NOMO-1 treated with DMSO at 0.1 percent for 48 hours (cell line): ENCODE measurements at regions not wholly inside any gene's neighbourhood (a gene's known extent, or its start where the extent isn't known, plus 50 kb on each side); places are given as distances from the start of the nearest gene placed in this dataset.

Source experiments
- DNase-seq: peaks from one replicate; lab custom pipeline; 2025; ENCODE audit not compliant: unreplicated experiment; lab: John Stamatoyannopoulos, UW

DNA sequence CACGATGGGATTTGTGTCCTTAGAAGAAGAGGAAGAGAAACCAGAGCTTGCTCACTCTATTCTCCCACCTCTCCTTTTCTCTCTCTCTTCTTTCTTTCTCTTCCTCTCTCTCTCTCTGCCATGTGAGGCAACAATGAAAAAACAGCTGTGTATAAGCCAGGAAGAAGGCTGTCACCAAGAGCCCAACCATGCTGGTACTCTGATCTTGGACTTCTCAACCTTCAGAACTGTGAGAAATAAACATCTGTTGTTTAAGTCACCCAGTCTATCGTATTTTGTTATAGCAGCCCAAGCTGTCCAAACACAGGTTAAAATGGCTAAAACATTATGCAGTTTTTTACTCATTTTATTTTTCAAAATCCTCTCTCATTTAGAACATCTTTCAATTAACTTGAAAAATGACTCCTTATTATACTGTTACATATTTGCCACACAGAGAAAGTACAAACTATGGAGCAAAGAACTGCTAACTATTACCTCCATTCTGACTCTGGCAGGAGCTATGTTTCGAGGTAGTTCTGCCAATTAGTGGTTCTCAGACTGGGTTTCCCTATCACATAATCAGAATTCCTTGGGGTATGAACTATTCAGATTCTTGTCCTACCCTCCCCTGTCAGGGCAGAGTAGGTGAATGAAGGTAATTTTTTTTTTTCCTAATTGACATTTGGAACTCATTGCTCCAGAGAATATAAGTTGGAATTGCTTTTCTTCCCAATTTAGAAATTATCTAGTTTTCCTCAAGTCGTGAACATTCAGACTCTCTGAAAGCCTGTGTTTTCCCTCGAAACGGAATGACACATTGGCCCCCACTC lies 434.6 kb downstream of the ENC1 start:
- DNase-seq: peak; percentile 26

DNA sequence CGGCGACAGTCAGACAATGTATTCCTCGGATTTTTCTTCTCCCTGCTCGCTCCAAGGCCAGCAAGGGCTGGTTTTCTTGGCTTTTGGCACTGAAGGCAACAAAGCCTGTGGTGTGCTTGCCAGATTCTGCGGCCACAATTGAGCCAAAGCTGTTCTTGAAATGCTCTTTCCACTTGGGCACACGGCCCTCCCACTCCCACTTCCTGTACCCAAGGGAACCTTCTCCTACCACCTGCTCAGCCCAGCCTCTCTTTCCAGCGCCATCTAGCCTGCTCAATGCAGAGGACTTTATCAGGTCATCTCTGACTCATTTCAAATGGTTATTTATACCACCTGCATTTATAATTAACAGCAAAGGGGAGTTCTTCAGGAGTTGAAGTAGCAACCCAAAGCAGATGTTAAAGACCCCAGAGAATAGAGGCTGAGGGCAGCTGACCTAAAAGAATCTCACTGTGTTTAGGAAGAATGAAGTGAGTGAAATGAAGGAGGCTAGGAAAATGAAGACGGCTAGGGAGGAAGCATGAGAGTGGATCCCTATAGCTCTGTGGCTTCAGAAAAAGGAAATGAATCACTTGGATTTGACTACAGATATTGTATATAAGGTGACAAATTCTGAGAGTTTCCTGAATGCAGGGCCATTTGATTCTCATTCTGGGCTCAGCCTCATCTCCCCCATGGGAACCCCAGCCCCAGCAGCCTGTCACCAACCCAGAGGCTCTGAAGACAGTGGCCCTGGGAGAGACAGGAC lies 439.0 kb downstream of the ENC1 start:
- peak; percentile 12 for DNase-seq

DNA sequence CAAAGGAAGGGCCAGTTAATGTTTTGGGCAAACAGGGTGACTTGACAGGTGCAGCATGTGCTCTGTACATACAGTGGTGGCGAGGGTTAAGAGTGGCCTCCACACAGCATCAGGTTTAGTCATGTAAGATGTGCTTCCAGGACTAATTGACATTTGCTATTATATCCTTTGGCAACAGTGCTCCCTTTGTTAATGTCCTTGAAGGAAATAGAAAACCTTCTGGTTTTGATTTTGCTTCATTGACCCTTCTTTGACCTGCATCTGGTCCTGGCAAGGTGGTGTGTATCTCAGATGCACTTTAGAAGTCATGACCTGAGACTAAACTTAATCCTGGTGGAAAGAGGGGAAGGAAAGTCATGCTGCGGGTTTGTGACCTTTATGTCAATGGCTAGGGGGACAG lies 440.0 kb downstream of the ENC1 start:
- no peak for DNase-seq

DNA sequence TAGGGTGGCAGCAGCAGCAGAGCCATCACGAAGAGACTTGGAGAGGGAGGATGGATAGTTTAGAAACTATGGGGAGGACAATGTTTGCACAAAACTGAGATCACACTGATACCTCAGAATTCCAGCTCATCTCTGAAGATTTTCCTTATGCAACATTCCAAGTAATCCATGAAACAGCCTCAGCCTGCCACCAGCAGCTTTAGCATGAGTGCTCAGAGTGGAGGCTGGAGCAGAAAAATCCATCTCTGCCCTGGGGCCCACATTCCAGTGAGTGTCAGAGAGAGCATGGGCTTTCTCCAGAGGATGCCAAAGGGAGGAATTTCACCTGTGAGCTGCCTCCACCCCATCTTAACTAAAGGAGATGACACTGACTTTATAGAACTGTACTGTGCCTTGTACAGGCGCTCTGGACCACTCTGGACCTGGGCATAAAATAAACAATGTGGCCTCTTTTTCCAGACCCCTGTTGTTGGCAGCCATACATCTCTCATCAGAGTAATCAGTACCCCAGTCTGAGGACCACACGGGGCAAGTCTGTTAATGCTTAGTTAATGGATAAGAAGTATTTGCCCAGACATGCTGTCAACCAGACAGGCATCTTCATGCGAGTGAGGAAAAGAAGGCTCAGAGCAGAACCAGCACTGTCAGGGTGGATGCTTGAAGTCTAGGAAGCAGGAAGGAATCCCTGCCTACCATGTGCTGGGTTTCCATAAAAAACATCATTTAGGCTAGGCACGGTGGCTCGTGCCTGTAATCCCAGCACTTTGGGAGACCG lies 440.9 kb downstream of the ENC1 start:
- DNase-seq: no peak

DNA sequence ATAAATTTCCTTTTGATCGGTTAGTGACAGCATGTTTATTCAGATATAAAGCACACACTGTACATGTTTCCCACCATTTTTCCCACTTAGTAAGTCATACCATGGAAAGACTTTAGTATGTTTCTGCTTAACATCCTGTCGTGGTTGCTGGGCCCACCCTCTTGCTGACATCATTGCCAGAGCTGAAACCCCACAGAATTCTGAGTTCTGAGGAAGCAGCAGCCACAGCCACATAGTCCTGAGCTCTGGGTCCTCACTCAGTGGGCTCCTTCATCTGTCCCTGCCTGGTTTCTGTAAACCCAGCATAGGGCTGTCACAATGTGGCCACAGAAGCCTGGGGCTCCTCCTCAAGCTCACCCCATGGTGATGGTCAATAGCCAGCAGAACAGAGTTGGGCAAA lies 441.5 kb downstream of the ENC1 start:
- DNase-seq: no peak

DNA sequence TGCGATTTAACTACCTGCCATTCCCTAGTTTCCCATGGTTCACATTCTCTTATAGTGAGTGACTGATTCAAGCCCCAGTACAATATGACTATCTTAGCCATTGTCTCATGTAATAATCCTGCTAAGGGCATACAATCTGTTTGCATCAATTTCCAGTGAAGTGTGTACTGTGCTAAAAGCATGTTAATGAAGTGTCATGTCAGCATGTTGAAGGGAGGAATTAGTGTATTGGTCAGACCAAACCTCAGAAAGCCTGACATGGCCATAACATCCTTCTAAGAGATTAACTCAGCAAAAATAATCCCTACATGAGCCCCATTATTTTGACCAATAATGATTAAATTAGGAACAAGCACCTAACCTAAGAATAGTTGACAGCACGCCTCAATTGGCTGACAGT lies 442.4 kb downstream of the ENC1 start:
- no peak for DNase-seq

DNA sequence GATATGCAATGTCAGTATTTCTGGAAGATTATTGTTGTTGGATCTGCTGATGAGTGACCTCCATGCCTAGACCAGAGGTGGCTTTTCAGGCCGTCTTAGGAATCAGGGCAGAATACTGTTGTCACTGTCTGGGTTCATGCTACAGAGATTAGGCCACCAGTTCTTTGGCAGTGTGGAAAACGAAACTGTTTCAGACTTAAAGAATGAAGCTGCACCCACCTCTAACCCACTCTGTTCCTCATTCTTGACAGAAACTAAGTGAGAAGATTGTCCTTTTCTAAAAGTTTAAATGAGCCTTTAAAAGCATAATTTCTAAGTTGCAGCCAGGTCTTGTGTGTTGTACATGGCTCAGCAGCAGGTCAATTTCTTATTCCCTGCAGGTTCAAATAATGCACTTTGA lies 444.3 kb downstream of the ENC1 start:
- DNase-seq: peak; percentile 80

DNA sequence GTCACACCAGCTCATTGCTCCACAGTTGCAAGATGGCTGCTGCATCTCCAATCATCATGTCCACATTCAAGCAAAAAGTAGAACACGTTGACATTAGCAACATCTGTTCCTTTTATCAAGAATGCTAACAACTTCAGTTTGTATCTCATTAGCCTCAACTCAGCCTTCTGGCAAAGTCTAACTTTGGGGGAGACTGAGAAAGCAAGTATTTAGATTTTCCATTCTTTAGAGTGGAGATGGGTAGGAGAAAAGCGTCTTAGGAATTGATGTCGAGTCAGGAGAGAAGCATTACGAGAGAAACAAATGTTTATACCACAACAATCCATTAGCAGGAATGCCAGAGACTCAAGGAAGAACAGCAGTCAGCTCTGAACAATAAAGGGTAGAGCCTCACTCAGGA lies 446.3 kb downstream of the ENC1 start:
- no peak for DNase-seq

DNA sequence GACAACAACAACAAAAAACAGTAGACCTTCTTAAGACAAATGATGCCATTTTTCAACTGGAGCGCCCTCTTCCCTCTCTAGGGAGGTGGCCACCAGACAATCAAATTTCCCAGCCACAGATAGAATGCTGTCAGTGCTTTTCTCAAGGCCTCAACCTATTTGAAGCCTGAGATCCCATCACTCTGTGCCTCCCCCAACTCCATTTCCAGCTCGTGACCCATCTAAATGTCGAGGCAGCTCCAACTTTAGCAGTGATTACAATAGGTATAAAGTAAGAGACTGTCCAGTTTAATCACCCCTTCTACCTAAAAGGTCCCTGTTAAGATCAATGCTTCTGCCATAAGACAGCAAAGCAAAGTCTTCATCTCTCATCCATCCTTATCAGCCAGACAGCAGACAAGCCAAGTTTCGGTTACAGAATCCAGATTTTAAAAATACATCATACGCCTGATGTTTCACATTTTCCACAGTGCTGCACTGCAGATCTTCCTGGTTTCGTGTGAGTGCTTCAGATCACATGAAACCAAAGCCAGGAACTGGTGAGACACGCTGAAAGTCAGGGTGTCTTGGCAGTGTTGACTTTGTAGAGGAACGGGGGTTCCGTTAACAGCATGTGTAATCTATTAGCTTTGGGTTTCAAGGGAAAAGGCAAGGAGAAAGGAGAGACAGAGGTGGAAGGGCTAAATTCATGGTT lies 447.8 kb downstream of the ENC1 start:
- DNase-seq: no peak

DNA sequence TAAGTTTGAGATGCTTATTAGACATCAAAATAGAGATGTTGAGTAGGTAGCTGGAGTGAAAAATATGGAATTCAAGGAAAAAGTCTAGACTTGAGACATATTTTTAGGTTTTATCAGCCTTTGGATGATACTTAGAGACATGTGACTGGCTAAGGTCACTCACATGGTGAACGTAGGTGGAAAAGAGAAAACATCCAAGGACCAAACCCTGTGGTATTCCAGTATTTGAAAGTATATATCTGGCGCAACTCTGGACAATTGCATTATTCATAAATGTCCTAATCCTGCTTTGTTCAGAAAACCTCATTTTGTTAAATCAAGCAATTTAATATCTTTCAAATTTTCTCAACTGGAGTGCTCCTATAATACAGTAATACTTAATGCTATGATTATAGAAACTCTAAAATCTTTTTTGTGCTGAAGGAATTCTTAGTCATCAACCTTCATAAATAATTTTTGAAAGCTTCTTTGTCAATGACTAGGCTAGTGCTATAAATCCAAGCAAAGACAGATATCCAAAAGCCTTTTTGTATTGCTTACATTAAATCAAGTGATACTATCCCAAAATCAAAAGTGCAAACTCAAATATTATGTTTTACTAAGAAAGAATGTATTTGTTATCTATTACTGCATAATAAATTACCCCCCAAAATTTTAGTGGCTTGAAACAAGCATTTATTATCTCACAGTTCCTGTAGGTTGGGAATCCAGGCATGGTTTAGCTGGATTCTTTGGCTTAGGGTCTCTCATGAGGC lies 452.0 kb downstream of the ENC1 start:
- DNase-seq: no peak

DNA sequence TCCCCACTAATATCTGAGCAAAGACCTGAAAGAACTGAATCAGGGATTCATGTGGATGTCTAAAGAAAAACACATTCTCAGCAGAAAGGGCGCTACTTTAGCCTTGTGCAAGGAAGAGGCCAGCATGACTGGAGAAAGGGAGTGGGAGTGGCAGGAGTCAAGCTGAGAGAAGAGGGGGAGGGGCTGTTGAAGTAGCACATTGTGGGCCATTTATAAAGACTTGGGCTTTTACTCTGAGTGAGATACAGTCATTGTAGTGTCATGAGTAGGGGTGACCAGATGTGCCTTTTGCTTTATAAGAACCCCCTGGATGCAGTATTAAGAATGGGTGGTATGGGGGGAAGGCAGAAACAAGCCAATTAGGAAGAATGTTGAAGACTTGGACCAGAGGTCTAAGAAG lies 452.8 kb downstream of the ENC1 start:
- DNase-seq: no peak

DNA sequence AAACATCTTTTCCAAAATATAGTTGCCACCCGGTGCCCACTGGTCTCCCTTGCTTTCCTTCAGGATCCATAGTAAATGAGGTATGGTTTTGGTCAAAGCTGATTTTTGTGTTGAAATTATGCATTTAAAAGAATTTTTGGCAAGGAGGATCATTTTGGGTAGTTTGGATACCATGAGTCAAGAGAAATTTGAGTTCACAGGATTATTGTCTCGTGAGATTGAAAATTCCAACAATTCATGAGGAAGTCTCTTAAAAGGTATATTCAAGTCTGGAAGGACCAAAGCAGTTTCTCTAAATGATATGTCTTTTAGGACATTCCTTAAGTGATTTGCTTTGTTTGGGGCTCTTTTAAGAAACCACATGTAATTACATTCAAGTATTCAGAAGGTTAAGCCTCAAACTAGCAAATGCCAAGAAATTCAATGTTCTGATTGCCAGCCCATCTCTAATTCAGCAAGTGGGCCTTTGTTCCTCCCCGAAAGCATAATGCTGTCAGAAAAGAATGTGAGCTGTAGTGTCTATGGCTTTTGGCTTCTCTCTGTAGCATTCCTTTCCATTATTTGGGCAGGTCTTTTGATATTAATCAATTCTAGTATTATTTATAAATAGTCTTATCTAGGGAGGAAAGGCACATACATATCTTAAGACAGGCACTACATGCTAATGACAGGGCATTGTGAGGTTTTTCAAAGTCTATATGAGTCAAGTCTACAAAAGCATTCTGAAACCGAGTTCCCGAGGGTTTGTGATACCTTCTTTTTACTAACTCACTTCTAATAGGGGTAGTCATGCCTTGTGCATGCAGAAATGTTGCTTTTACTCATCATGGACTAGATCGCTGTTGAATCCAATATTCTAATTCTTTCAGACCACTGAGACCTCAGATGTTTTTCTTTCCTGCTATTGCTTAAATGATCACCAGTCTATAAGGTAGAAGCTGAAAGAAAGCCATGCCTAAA lies 453.9 kb downstream of the ENC1 start:
- no peak for DNase-seq

DNA sequence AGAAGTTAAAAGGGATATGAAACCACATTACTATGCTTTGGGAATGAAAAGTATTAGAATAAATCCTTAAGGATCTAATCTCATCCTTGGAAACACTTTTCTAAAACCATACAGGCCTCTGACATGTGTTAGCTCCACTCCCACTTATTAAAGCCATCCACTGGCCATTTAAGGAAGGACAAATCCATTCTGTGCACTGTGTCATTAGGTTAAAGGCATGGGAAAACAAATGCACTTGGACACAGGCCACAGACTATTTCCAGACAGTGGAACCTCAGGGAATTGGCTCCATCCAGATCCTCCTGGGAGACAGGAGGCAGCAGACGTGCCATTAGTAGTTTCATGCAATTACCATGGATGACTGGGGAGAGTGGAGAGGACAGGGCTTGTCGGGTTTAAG lies 454.9 kb downstream of the ENC1 start:
- DNase-seq: no peak

DNA sequence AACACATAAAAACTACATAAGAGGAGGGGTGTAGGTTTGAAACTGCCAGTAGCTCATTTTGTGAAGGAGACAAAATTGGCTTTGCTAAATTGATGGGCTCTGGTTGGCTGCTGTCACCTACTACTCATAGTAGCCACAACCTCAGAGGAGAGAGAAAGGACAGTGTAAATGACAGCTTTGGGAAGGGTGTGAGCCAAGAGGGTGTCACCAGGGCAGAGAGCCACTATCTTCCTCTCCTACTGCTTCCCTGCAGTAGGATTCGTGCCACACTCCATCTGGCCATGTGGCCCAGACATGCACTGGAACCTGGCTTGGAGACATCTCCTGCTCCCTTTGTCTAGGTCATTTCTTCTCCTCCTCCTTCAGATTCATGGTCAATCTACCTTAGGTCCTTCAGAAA lies 455.9 kb downstream of the ENC1 start:
- DNase-seq: no peak

DNA sequence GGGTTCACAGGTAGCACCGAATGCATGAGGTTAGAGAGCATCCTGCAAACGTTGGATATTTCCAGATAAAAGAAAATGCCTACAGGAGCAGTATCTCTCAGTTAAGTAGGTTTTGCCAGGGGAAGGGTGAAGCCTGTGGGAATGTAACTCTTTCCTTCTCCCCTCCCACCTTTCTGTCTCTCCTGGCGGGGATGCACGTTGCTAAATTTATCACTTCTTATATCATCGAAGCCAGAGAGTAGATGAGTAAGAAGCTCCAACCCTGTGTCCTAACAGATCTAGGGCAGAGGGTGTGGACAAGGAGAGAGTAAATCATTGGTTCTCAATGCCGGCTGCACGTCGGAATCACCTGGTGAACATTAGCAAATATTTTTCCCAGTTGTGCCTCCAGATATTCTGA lies 457.5 kb downstream of the ENC1 start:
- DNase-seq: no peak

DNA sequence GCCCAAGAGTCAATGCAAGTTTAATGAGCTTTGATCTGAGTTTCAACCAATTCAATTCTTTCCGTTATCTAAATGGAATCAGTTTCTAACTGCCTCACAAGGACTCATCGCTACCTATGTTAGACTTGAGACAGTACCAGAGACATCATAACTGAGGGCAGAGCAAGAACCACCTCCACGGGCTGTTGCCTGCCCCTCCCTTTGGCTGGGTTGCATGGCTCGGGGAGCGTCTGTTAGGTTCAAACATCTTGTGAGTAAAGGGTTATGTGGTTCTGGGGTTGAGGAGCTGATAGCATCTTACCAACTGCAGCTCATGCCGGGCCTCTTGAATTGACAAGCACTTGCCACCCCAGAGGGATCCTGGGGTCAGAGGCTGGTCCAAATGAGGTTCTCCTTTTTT lies 457.9 kb downstream of the ENC1 start:
- DNase-seq: no peak

DNA sequence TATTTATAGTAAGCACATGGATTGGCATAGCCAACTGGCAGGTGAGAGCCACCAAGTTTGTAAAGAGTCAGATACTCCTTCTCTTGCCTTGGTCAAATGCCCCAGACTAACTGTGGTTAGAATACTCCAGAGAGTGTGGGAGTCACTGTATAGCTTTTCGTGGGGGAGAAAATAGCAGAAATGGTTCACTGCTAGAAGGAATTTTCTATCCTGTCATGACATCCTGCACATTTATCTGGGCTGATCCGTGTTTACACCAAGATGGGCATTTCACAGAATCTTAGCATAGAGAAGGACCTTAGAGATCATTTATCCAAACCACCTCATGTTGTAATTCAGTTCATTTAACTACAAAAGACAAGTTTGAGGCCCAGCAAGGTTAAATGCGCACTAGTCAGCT lies 460.8 kb downstream of the ENC1 start:
- DNase-seq: no peak

DNA sequence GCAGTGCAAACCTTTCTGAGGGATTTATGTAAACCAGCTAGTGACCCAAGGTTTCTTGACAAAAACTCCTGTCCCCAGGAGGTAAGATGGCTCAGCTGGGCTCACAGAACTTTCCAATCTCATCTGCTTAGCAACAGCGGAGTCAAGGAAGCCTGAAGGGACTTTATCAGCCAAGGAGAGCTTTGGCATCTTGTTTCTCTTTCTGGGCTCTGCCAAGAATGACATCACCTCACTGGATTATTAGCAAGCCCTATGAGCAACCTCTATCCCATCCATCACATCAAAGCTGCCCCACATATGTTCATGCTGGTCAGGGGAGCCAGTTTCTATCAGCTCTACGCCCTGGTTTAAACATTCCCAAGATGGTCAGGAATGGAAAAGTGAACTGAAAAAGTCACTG lies 461.3 kb downstream of the ENC1 start:
- no peak for DNase-seq

DNA sequence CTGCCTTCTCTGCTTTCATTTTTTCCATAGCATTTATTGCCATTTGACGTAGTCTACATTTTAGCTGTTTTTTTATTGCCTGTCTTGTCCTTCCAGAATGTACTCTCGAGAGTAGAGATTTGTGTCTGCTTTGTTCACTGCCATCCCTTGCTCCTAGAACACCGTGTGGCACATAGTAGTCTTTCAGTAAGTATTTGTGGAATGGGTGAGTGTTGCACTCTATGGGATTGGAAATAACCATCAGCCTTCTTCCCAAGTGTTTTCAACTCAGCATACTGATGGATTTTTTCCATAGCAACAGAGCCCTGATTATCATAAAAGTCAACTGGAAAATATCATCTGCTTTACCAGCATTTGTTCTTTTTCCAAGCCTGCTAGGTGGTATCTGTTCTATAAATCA lies 462.6 kb downstream of the ENC1 start:
- DNase-seq: no peak
